NCI-H128 (cell line): ENCODE measurements at regions not wholly inside any gene's neighbourhood (a gene's known extent, or its start where the extent isn't known, plus 50 kb on each side); places are given as distances from the start of the nearest gene placed in this dataset.

Source experiments
- DNase-seq: peaks from one replicate; lab custom pipeline; 2025; ENCODE audit not compliant: unreplicated experiment; lab: John Stamatoyannopoulos, UW

DNA sequence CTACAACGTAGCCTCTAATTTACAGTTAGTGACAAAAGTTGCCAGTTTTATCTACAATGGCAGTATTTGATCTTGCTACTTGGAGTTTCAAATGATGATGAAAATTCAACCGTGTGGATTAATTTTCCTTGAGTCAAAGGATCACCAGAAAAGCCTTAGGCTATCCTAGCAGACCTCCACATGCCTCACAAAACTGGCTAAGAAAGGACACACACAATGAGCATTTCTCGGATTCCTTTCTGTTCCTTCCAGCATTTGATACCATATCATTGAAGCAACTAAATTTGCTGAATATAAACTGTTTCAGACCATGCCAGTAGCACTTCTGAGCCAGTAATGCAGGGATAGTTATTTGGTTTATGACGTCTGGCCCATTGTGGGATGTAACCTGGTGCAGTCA, 587.4 kb upstream of the MDFIC2 start:
- DNase-seq = no peak

GRCh38 chr3:70890020-70890394, 577.6 kb upstream of the MDFIC2 start:
- DNase-seq = no peak

GRCh38 chr3:70889162-70890019, 577.0 kb upstream of the MDFIC2 start:
- no peak for DNase-seq

GRCh38 chr3:70885636-70886035, 573.2 kb upstream of the MDFIC2 start:
- no peak for DNase-seq

DNA sequence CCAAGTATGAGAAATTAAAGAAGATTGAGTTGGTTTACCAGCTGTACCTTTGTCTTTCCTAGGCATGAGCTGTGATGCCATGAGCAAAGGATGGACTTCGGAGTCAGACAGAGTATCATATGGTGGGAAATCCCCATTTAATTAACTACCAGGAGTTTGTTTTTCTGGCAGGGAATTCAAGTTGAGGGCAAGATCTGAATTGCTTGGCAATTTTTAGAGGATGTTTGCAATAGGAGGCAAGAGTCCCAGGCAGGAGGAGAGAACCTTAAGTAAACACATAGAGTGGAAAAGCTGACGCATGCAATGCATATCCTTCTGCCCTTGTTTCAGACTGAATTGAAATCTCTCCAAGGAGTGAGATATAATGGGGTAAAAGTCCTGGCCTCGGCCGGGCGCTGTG, 569.7 kb upstream of the MDFIC2 start:
- DNase-seq = no peak

GRCh38 chr3:70880421-70880820, 568.0 kb upstream of the MDFIC2 start:
- DNase-seq = no peak

- no peak for DNase-seq
Observed at GRCh38 chr3:70876154-70876553, 563.7 kb upstream of the MDFIC2 start.

- no peak for DNase-seq
Observed at GRCh38 chr3:70874196-70874595, 561.8 kb upstream of the MDFIC2 start.

GRCh38 chr3:70873686-70874085, 561.2 kb upstream of the MDFIC2 start:
- DNase-seq = no peak

- no peak for DNase-seq
Observed at GRCh38 chr3:70871909-70872656, 559.6 kb upstream of the MDFIC2 start.

DNA sequence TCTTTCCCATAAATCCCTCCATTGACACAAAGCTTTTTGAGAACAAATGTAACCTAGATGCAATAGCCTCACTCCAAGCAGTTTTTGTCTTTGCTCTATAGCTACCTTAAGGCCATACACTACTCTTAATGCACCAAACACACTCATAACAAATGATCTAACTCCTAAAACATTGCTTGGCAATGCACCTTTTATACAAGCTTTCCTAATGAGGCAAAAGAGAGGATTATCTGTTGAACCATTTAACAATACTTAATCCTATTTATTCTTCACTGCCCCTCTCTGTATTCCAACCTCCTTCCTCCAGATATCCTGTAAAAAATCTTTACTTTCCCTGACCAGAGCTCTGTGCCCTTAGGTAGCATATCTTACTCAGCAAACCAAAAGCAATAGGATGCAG, 558.1 kb upstream of the MDFIC2 start:
- DNase-seq = no peak

DNA sequence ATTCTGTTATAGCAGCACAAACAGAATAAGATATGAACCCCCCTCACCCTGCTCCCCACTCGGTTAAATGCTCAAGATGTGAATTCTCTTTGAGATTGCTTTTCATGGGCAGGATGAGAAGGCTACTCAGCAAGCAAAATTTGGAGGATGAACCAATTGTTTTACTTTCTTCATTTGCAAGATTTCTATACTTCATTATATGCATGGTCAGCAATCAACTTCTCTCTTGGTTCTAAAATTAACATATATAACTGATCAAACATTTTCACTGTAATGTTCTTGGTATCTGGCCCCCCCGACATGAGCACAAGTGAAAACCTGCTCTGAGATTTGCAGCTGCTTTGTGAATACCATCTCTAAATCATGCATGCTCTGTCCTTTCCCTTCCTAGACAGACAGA, 556.1 kb upstream of the MDFIC2 start:
- no peak for DNase-seq

DNA sequence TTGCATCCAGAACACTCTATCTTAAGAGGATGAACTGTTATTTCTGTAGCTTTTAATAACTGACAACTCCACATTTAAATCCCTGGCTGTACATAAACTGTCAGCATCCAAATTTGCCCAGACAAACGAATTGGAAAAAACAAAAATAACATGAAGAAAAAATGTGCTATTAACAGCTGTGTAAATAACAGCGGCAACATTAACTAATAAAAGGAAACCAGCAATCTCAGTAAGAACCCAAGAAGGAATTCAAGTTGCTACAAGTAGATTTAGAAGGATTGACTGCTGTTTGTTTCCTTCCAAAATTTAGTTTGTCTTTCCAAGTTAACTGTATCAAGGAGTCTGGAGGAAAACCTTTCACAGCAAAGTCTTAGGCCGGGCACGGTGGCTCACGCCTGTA, 550.6 kb upstream of the MDFIC2 start:
- DNase-seq = no peak

- DNase-seq = no peak
Observed at GRCh38 chr3:70861855-70862254, 549.4 kb upstream of the MDFIC2 start.

DNA sequence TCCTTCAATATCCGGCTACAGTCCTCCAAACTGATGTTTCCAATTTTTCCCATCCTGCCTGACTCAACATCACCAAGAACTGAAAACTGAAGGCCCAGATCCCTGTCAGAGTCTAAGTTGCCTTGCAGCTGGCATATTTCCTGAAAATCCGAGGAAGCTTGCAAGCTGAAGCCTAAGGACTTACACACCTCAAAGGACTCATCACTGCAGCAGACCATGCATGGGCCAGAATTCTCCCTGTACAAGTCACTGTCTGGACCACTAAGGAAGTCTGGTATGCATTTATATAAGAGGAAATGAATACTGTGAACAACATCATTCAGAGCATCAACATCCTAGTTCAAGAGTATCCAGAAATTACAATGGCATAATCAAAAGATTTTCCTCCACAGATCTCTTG, 548.8 kb upstream of the MDFIC2 start:
- no peak for DNase-seq

DNA sequence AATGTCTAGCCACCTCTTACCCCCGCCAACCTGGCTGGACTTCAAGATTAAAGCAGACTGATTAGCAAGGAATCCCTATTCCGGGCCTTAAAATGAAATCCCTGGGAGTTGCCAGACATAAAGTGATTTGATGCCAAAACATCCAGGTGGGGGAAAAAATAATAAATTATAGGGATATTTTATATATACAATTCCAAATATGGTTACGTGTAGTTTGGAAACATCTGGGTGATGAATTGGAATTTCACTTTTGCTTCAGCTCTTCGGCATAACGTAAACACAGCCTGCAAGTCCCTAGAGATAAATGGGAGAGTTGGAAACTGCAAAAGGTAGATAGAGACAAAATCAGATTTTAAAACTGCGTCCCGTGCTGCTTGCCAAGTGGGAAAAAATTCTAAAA, 545.5 kb upstream of the MDFIC2 start:
- DNase-seq = no peak

- DNase-seq = no peak
Observed at GRCh38 chr3:70856414-70857162, 544.1 kb upstream of the MDFIC2 start.

DNA sequence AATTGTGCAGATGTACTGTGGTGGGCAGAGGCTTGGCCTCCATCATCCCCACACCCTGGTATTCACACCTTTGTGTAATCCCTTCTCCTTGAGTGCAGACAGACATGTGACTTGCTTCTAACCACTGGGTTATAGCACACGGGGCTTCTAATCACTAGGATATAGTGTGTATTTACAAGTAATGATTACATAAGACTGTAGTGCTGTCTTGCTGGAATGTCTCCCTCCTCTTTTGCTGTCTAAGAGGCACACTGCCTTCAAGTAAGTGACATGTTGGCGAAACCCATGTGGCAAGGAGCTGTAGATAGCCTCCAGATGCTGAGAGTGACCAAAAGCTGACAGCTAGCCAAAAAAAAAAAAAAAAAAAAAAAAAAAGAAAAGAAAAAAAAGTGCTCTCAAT, 542.7 kb upstream of the MDFIC2 start:
- DNase-seq = no peak

DNA sequence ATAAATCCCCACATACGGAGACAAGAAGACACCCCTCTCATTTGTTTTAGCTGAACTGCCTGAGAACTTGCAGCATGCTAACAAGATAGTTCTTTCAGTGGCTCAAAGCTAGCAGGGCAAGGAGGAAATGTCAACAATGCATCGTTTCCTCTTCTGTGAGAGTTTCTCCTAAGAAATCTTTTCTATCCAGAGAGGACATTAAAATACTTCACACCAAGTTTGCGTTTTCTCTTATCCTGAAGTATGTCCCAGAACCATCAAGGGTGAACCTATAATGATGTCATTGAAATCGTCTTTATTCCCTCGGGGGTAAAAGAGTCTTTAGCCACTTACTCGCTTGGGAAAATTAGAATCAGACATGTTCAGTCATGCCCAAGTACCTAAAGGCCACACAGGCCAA, 541.7 kb upstream of the MDFIC2 start:
- DNase-seq = no peak

- DNase-seq = no peak
Observed at GRCh38 chr3:70853161-70853944, 540.9 kb upstream of the MDFIC2 start.
